Activated CD8-positive, alpha-beta memory T cell treated with anti-CD3 and anti-CD28 coated beads for 4 hours (primary cell): ENCODE measurements at regions not wholly inside any gene's neighbourhood (a gene's known extent, or its start where the extent isn't known, plus 50 kb on each side); places are given as distances from the start of the nearest gene placed in this dataset.
"Not testable (repeated sequence)": the region's sequence is repeated elsewhere in the genome, so short reads cannot be mapped to it uniquely, and the experiment has no call there.

Experiments
- DNase-seq, 2 donors: peaks; one replicate each; pipeline ENCODE4 v3.0.0-alpha.2; 2020; ENCODE audit warnings: low read depth in 2 of 2

DNA sequence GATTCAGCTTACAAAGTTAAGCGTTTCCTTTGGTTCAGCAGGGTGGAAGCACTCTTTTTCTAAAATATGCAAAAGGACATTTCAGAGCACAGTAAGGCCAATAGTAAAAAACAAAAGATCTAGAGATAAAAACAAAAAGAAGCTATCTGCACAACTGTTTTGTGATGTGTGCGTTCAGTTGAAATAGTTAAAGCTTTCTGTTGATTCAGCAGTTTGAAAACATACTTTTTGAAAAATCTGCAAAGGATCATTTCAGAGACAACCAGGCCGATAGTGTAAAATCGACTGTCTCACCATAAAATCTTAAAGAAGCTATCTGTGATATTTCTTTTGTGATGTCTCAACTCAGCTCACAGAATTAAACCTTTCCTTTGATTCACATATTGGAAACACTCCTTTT lies 300.0 kb upstream of the ALG10B start:
- no peak for DNase-seq

DNA sequence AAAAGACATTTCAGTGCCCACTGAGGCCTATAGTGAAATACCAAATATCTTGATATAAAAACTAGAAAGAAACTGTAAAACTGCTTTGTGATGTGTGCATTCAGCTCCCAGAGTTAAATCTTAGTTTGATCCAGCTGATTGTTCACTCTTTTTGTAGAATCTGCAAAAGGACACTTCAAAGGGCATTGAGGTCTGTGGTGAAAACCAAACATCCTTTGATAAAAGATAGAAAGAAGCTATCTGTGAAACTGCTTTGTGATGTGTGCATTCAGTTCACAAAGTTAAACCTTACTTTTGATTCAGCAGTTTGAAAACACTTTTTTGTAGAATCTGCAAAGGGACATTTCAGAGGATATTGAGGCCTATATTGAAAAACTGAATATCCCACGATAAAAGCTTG lies 290.7 kb upstream of the ALG10B start:
- DNase-seq: no peak

DNA sequence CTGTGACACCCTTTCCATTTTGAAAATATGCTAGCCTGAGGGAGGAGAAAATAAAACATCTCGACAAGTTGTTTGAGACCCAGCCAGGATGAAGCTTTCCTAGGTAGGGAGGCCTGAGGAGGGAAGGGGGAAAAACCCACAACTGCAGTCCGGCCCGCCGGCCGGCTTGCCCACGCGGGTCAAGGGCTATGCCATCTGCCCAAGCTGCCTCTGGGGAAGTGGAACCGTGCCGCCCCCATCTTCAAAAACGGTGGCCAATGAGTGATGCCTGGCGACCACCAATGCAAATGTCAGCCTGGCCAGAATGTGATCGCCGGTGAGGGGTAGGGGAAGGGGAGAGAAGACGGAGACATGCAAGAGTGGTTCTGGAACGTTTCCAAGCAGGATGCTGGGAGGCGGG lies 263.5 kb upstream of the ALG10B start:
- DNase-seq: no peak

DNA sequence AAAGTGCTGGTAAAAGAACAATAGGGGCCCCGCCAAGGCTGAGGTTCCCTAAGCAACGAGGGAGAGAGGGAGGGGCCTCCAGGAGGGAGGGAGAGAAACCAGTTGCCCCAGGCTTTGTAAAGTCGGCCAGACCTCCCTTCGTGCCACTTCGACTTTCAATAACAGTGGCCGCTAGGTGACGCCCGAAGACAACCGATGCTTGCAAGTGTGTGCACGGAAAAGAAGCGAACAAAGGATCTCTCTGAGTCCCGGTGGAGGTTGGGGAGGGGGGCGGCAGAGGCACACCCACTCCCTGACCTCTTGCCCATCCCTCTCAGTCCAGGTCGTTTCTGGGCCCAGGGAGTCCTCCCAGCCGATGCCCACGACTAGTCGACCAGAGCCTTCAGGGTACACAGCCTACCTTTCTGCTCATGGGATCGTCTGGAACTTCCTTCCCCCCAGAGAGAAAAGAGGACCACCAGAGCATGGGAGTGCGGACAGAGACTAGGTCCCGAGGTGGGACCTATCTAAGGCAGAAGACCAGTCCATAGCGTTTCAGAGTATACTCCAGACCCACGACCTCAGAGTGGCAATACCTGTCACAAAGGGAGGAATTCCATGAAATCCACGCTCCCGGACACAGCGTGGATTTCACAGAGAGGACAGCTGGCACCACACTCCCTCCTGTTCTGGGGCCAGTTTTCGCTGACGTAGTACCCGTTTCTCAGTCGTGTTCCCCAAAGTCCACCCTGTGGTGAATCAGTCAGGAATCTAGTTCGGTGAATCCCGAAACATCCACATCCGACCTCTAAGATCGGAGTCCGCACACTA lies 262.7 kb upstream of the ALG10B start:
- no peak for DNase-seq

DNA sequence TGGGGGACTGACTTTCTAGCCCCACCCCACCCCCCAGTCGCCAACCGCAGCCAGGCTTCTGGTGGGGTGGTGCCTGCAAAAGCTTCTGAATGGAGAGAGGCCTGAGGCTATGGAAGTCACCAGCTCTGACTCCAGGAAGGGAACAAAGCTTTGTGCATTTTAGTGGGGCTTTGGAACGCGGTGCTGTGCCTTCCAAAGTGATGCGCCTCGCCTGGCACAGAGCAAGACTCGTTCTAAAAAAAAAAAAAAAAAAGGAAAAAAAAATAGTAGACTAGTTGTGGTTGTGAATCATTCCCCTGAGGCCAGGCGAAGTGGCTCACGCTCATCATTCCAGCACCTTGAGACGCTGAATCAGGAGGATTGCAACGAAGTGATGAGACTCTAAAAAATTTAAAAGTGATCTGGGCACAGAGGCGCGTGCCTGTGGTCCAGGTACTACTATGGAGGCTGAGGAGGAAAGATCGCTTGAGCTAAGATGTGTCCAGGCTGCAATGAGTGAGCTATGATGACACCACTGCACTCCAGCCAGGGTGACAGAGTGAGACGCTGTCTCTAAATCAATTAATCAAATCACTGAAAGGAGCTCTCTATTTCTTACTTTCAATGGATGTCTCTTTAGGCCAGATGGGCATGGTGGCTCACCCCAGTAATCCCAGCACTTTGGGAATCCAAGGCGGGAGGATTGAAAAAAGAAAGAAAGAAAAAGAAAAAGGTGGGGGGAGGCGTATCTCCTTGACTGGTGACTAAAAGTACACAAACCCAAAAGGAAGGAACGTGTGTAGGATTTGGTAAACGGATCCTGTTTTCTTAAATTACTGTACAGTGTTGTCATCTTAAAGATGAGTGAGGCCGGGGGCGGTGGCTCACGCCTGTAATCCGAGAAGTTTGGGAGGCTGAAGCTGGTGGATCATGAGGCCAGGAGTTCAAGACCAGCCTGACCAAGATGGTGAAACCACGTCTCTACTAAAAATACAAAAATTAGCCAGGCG lies 259.6 kb upstream of the ALG10B start:
- no peak for DNase-seq

DNA sequence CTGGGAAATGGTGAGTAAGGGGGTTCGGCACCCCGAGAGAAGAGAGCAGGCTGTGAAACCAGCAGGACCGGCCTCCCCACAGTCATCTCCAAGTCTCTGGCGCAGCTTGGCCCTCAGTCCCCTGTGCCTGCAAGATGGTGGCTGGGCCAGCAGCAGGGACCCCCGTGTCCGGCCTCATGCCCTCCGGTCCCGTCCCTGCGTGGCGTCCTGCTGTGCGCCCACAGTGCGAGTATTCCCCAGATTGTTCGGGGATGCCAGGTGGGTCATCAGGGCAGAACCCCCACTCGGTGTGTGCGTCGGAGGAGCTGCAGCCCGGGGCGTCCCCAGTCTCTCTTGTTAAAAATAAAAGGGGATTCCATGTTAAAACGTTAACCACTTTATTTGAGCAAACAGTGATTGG lies 216.9 kb upstream of the ALG10B start:
- no peak for DNase-seq

DNA sequence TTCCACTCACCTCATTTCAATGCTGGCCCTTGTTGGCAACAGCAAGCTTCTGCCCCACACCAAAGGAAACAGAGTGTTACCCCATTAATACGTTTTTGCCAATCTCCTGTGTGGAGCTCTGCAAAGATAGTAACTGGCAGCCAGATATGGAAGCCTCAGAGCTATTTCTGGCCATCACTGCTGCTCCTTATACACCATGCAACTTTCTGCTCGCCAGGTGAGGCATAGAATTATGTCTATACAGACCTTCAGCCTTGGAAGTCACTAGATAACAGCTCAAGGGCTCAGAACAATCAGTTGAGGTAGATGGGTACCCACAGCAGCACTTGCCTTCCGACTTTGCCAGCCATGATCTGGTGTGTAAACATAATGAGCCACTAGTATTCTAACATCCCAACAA lies 214.8 kb upstream of the ALG10B start:
- no peak for DNase-seq

DNA sequence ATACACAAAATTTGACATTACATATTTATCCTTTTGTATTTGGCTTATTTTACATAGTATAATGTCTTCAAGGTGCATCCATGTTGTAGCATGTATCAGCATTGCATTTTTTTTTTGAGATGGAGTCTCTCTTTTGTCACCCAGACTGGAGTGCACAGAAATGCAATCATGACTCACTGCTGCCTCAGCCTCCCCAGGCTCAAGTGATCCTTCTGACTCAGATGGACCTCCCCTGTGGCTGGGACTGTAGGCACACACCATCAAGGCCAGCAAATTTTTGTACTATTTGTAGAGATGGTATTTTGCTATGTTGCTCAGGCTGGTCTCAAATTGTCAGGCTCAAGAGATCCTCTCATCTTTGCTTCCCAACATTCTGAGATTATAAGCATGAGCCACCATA lies 214.4 kb upstream of the ALG10B start:
- no peak for DNase-seq

DNA sequence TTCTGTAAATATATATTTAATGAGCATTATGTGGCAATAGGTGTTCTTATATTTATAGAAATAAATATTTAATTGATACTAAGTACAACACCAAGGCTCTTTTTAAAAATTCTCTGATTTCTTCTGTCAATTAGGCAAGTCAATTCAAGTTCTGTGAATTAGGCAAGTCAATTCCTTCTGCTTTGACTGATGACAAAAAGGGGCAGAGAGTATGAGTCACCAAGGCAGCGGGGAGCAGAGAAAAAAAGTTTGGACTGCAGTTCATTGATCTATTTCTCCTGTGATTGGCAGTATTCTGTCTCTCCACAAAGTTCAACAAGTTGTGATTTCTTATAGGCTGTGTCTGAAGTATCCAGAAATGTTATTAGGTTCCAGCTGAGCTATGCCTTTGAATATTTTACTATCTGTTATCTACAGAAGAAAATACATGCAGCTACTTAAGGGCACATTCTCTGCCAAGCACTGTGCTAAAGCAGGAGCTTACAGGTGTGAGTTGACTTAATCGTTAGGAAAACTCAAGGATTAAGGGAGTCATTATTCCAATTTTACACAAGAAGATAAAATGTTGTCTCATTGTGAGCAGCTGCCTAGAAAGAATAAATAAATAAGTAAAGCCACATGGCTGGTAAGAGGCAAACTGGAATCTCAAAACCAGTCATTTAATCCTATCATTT lies 206.4 kb upstream of the ALG10B start:
- no peak for DNase-seq

DNA sequence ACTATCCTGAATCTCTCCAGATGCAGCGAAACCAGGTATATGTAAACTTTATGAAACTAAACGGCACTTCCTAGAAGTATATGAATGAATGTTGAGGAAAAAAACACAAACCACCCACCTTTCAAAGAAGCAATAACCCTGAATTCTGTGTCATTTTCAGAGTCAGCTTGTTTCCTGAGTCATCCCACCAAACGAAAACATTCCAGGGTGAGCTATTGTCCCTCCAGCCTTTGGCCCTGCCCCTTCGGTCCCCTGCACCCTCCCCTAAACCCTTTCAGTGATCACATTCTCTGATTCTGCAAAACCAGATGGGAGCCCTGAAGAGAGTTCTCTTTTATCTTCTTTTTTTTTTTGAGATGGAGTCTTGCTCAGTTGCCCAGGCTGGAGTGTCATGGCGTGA lies 202.6 kb upstream of the ALG10B start:
- DNase-seq: no peak

DNA sequence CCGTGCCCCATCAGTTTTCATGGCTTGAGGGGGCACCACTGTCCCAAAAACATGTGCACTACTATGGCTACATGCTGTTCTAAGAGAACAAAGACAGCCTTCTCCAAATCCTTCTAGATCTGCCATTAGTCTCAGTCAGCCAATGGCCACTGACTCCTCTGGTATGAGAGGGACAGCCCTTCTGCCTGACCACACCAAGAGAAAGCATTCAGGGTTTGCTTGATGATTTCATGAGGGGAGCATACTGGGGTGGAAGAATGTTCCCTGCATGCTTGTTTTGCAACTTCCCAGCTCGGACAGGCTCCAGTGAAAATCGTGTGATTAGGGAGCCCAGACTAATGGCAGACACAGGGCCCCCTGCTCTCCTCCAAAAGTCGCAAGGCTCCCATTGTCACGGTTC lies 199.6 kb upstream of the ALG10B start:
- DNase-seq: no peak

DNA sequence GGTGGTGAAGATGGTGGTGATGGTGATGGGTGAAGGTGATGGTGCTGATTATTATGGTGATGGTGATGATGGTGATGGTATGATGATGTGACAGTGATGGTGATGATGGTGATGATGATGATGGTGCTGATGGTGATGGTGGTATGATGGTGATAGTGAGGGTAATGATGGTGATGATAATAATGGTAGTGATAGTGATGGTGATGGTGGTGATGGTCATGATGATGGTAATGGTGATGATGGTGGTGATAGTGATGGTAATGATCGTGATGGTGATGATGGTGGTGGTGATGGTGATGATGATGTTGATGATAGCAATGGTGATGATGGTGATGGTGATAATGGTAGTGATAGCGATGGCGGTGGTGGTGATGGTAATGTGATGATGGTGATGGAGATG lies 197.9 kb upstream of the ALG10B start:
- no peak for DNase-seq

DNA sequence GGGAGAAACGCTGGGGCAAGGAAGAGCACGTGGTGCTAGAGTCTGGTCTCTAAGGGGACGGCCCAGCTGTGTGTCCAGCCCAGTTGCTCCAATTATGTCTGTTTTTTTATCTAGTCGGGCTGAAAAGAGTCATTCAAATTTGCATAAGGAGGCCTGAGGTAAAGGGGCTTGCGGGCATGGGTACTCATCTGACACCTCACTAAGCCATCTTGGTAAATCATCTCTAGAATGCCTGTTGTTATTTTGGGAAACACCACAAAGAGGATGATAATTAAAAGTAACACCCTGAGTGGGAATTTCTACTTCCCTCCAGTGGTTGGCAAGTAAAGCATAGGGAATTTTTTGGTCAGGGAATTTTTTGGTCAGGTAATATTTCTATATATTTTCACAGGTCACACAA lies 196.1 kb upstream of the ALG10B start:
- no peak for DNase-seq

DNA sequence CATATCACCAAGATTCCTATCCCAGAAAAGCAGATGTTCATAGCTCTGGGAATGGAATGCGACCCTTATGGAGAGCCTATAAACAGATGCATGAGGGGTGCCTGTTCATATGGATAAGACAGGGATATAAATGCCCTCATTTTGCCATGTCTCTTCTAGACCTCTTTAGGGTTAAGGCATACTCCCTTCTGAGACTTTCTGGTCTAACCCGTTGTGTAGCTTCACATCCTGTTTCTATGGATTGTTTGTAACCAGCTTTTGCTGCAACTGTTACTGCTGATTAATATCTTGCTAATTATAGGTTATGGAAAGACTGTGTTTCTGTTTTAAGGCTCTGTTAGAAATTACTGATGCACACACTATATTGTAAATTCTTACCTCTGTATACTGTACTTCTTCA lies 193.5 kb upstream of the ALG10B start:
- DNase-seq: not testable (repeated sequence)

DNA sequence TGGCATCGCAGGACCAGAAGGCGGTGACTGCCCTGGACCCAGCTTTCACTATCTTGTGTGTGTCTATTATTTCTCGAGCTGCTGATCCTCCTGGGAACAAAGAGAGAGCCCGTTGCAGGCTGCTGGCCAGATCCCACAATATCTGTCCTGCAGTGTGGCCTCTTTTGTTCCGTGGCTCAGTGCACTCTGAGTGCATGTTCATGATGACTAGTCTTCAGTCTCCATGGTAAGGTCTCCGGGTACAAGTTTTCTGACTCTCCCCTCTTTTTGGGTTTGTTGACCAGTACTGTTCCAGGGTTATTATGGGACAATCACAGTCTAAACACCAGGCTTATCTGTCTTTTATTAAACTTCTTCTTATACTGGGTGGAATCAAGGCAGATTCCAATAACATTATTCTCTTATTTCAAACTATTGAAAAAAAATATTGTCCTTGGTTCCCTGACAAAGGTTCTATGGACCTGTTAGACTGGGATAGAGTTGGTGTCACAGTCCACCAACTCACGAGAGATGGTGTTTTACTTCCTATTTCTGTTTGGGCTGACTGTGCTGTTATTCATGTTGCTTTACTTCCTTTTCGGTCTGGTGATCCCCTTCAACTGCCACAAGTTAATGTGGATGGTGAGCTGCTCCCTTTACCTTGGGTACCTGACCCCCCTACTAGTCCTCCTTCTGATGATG lies 192.9 kb upstream of the ALG10B start:
- DNase-seq: no peak

DNA sequence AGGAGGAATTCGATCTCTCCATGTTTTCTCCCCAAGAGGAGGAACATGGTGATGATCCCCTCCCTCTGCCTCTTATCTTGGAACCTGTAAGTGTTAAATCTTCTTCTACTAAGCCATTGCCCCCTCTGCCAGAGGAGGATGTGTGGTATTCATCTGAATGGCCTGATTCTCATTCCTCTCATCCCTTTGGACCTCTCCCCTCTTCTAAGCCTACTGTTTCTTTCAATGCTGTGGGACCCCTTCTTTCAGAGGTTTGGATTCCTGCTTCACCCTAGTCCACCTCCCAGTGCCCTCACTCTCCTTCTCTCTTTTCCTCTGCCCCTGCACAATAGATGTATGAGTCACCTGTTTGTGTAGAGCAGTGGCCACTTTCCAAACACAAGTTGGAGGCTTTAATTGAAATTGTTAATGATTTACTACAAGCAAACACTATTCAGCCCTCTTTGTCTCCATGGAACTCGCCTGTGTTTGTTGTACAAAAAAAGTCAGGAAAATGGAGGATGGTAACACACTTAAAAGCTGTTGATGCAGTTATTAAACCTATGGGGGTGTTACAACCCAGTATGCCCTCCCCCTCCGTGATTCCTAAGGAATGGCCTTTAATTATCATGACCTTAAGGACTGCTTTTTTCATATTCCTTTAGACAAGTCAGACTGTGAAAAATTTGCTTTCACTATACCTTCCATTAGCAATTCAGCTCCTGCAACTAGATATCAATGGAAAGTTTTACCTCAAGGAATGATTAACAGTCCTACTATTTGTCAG lies 192.1 kb upstream of the ALG10B start:
- DNase-seq: no peak

DNA sequence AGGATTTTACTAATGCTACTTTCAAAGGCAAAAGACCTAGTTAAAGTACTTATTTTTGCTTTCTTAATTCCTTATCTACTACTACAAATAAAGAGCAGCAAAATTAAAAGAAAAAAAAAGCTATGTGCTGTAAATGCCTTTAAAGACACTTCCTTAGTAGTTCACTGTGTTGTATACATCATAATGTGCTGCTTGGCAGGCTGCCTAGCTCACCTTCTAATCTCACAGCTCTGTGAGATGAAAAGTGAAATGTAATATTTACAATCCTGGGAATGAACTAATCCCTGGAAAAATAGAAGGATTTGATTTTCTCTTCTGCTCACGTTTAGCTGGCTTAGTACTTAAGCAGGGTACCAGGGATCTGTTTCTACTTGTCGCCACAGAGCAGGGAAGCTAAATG lies 184.4 kb upstream of the ALG10B start:
- no peak for DNase-seq

DNA sequence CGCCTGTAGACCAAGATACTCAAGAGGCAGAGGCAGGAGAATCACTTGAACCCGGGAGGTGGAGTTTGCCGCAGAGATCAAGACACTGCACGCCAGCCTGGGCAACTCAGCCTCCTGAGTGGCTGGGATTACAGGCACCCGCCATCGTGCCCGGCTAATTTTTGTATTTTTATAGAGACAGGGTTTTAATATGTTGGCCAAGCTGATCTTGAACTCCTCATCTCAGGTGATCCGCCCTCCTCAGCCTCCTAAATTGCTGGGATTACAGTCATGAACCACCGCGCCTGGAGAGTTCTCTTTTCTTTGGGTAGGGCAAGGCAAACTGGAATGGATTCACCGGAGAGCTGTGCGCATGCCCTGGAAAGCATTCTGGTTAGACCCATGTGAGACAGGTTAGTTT lies 179.3 kb upstream of the ALG10B start:
- no peak for DNase-seq

DNA sequence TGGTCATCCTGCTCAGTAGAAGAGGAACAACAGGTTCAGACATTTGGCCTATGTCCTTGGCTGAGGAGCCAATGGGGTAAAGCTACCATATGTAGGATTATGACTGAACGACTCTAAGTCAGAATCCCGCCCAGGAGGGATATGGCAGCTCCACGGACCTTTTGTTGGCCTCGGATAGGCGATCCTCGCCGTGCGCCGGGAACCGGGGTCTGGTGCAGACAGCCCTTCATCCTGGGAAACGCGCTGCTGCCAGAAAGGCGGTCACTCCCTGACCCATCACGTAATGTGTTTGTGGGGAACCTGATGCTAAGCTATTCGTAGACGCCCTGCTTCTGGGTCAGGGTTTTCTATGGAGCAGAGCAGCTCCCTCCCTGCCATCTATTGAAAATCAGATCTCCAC lies 178.9 kb upstream of the ALG10B start:
- no peak for DNase-seq

DNA sequence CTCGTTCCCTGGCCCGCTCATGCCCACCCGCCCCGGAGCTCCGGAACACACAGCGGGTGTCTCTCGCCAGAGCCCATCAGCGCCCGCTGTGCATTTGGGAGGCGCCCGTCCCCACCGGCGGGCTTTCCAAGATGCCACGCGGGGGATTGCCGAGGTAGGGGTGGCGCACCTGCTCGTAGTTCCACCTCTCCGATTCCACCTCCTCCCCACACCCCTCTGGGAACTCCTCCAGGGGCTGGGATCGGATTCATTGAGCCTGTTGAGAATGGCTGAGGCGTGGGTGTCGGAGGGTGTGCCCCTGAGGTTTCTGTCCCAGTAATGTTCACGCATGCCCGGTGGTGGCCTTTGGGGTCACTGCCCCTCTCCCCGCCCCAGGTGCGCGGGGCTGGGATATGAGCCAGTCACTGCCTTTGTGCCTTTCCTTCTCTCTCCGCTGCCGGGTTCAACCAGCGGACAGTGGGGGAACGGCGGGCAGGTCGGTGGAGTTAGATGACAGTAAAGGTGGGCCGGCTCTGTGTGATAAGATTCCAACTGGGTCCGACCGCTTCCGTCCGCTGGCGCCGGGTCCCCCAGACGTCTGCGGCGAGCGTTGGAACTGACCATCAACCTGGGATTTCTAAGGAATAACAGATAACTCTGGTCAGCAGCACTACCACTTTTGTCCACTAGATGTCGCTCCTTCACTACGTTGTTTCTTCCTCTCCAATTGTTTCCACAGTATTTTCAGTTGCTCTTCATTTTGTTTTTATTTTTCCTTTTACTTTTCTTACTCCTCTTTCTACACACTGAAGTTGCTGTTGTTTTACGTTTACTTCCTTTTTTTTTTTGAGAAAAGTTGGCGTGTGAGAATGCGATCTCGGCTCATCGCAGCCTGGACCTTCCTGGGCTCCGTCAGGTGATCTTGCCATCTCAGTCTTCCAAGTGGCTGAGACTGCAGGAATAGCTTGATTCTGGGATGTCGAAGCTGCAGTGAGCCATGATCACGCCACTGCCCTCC lies 178.1 kb upstream of the ALG10B start:
- peak in 1 of 2 donors; percentile 32 for DNase-seq
